ENCODE measurements at regions not wholly inside any gene's neighbourhood (a gene's known extent, or its start where the extent isn't known, plus 50 kb on each side); places are given as distances from the start of the nearest gene placed in this dataset.
A peak's percentile ranks its signal among the peaks of the same experiment; 100 is the strongest.
"Not testable (repeated sequence)": the region's sequence is repeated elsewhere in the genome, so short reads cannot be mapped to it uniquely, and the experiment has no call there.

- no peak for FAIRE-seq
These were observed 179.1 kb upstream of the NDST4 start for GRCh38 chr4:115292320-115293092.

DNA sequence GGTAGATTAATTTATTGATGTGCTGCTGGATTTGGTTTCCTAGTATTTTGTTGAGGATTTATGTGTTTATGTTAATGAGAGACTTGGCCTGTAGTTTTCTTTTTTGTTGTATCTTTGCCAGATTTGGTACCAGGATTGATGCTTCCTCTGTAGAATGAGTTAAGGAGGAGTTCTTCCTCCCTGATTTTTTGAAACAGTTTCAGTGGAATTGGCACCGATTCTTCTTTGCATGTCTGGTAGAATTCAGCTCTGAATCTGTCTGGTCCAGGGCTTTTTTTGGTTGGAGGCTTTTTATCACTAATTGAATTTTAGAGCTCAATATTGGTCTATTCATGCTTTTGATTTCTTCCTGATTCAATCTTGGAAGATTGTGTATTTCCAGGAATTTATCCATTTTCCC is 174.0 kb upstream of the NDST4 start:
- FAIRE-seq: no peak

GRCh38 chr4:115279330-115279729 is 165.9 kb upstream of the NDST4 start:
- FAIRE-seq: no peak

DNA sequence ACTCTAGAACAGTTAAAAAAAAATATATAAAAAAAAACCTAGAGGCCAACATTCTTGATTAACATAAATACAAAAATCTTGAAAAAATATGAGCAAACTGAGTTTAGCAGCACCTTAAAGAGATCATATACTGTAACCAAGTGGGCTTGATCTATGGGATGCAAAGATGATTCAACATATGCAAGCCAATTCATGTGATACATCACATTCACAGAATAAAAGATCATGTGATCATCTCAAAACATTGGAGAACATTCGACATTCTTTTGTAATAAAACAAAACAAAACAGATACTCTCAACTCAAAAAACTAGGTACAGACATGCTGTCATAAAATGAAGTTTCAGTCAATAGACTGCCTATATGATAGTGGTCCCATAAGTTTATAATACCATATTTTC is 165.4 kb upstream of the NDST4 start:
- no peak for FAIRE-seq

DNA sequence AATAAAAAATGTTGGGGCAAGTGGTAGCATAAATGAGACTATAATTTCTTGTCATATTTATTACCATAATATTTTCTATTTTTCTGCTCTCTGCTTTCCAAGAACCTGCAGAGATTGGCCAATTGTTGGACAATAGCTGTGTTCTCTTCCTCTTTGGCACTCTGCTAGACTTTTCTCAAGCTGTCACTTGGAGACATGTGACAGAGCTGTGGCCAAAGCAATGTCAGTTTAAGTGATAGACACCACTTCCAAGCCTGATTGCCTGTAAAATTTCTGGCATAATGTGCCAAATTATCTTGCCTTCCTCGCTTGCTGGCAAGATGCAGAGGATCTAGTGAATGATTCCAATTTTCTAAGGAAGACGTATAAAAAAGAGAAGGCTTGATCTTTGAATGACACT is 162.2 kb upstream of the NDST4 start:
- FAIRE-seq: no peak

GRCh38 chr4:115274545-115274944 is 161.1 kb upstream of the NDST4 start:
- peak; percentile 85 for FAIRE-seq

- no peak for FAIRE-seq
These were observed 159.2 kb upstream of the NDST4 start for GRCh38 chr4:115272594-115272993.

DNA sequence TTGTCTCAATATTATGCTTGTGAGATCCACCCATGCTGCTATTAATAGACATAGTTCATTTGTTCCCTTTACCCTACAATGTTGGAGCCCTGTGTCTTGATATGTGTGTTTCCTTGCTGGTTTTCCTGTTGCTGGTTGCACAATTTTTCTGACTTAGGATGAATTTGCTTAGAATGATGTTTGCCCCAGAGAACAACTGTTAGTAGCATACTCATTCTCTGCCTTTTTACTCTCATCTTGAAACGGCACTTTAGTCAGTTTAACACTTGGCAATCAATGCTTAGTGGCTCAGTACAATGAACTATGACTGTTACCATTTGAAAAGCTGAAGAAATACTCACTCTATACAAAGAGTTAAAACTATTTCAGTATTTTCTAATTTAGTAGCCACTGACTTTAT is 158.8 kb upstream of the NDST4 start:
- FAIRE-seq: no peak

- FAIRE-seq: no peak
These were observed 146.8 kb upstream of the NDST4 start for GRCh38 chr4:115260195-115260594.

DNA sequence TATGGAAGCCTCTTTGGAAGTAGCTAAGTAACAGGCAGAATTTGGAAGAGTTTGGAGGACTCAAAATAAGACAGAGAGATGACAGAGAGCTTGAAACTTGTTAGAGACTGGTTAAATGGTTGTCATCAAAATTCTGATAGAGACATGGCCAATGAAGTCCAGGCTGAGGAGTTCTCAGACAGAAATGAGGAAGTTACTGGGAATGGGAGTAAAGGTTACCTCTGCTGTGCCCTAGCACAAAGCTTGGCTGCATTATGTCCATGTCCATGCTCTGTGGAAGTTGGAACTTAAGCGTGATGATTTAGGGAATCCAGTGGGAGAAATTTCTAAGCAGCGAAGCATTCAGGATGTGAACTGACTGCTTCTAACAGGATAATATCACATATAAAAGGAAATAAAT is 146.2 kb upstream of the NDST4 start:
- no peak for FAIRE-seq

DNA sequence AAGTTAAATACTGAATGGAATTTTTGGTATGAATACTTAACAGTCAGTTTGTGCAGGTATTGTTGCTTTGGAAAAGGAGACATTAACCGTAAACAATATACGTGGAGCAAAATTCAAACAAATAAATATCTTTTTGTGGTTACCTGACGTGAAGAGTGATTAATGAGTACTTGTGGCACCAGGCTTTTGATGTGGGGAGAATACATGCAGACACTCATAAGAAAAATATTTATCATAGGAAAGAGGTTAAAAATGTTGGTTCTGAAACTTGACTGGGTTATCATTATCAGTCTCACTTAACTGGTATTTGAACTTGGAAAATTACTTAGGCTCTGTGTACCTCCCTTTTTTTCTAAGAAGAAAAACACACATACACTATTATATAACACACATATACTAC is 136.4 kb upstream of the NDST4 start:
- FAIRE-seq: no peak

- FAIRE-seq: no peak
These were observed 121.1 kb upstream of the NDST4 start for GRCh38 chr4:115234405-115235093.

DNA sequence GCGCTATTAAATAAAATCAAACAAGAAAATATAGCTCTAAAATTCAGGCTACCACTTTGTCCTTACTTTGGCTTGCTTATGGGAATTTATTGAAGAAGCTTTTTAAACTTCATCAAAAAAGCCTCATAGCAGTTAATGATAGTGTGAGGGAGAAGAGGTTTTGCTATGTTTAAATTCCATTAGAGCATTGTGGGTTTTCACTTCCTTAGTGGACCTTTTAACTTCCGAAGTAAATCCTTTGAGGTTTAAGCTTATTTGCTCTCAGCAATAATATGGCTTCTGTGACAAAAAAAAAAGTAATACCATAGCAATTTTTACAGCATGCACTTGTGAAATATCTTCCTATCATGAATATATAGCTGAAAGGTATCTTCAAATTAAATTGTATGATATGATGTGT is 120.2 kb upstream of the NDST4 start:
- FAIRE-seq: no peak

- FAIRE-seq: no peak
These were observed 116.5 kb upstream of the NDST4 start for GRCh38 chr4:115229873-115230272.

GRCh38 chr4:115228851-115229250 is 115.4 kb upstream of the NDST4 start:
- FAIRE-seq: no peak

DNA sequence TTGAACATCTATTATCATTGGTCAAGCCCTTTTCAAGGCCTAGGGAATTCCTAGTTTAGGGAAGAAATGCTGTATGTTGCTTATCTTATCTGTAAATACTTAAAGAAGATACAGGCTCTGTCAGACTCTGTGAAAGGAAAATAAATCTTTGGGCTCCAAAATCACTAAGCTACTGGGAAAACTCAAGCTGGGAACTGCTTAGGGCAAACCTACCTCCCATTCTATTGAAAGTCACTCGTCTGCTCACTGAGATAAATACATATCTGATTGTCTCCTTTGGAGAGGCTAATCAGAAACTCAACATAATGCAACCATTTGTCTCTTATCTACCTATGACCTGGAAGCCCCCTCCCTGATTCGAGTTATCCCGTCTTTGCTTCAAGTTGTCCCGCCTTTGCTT is 108.6 kb upstream of the NDST4 start:
- no peak for FAIRE-seq

- no peak for FAIRE-seq
These were observed 106.4 kb upstream of the NDST4 start for GRCh38 chr4:115219862-115220261.

GRCh38 chr4:115219315-115219860 is 106.0 kb upstream of the NDST4 start:
- FAIRE-seq: no peak

DNA sequence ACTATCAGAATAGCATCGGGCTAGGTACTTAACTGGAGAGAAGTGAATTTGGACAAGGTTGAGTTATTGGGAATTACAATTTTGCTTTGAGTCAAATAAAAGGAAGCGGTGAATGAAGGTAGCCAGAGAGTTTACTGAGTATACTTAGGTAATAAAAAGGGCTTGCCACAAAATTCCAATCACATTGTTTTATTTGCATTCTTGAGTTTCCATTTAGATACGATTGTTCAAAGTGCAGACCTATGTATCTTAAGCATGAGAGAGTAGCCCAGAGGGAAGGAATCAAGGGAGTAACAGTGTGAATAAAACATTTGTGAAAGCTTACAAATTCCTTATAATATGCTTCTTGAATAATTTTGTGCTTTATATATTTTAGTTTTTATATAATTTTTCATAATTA is 102.5 kb upstream of the NDST4 start:
- no peak for FAIRE-seq

DNA sequence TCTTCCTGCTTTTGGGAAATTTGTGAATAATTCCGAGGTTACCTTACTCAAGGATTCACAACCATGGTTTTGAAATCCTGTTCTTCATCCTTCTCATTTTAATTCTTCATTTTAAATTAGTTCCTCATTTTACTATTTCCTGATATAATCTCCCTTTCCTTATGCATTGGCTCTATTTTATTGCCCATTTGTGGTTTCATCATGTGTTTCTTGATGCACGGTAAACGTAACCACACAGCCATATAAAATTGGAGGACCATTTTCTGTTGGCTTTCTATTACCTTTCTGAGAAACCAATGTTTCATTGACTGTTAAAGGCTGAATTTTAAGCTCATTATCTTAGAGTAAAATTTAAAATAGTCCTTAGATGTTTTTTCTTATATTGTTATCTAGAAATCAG is 100.3 kb upstream of the NDST4 start:
- no peak for FAIRE-seq

GRCh38 chr4:115201042-115201330 is 87.6 kb upstream of the NDST4 start:
- FAIRE-seq: no peak

DNA sequence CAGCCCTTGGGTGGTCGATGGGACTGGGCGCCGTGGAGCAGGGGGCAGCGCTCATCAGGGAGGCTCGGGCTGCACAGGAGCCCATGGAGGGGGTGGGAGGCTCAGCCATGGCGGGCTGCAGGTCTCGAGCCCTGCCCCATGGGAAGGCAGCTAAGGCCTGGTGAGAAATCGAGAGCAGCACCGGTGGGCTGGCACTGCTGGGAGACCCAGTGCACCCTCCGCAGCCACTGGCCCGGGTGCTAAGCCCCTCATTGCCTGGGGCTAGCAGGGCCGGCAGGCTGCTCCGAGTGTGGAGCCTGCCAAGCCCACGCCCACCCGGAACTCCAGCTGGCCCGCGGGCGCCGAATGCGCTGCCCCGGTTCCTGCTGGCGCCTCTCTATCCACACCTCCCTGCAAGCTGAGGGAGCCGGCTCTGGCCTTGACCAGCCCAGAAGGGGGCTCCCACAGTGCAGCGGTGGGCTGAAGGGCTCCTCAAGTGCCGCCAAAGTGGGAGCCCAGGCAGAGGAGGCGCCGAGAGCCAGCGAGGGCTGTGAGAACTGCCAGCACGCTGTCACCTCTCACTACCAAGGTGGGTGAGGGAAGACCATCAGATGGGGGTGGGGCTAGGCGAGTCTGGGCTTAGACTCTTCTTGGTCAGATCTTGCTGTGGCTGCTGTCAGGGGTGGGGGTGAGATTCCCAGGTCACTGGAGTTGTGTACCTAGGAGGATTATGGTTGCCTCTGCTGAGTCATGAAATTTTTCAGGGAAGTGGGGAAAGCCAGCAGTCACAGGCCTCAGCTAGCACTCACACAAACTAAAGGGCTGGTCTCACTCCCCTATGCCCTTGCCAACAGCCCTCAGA is 87.0 kb upstream of the NDST4 start:
- not testable (repeated sequence) for FAIRE-seq

DNA sequence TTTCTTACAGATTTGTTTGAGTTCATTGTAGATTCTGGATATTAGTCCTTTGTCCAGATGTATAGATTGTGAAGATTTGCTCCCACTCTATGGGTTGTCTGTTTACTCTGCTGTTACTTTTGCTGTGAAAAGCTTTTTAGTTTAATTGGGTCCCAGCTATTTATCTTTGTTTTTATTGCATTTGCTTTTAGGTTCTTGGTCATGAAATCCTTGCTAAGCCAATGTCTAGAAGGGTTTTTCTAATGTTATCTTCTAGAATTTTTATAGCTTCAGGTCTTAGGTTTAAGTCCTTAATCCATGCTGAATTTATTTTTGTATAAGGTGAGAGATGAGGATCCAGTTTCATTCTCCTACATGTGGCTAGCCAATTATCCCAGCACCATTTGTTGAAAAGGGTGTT is 81.2 kb upstream of the NDST4 start:
- FAIRE-seq: not testable (repeated sequence)

DNA sequence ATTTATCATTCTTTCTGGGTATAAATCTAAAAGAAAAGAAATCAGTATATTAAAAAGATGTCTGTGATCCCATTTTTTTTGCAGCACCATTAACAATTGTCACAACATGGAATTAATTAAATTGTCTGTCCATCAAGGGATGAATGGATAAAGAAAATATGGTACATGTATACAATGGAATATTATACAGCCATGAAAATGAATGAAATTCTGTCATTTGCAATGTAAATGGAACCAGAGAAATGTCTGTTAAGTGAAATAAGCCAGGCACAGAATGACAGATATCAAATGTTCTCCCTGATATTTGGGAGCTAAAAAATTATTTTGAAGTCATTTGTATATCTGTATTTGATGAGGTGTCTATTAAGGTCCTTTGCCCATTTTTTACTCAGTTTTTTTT is 77.1 kb upstream of the NDST4 start:
- no peak for FAIRE-seq
